H1 (cell line): ENCODE measurements at regions not wholly inside any gene's neighbourhood (a gene's known extent, or its start where the extent isn't known, plus 50 kb on each side); places are given as distances from the start of the nearest gene placed in this dataset.

ENCODE experiments used
- GABPA ChIP-seq: IDR thresholded peaks from 2 replicates; pipeline ENCODE4 v1.6.1; 2011; ENCODE audit warnings: mild to moderate bottlenecking, low read length, moderate library complexity, borderline replicate concordance; ENCODE audit not compliant: insufficient read depth
- POU5F1 ChIP-seq: IDR thresholded peaks from 2 replicates; pipeline ENCODE4 v1.6.1; 2011; ENCODE audit warnings: low read depth, mild to moderate bottlenecking, low read length, moderate library complexity
- RBBP5 ChIP-seq: IDR thresholded peaks from 2 replicates; pipeline ENCODE4 v1.7.1; 2012; ENCODE audit warnings: low read depth, mild to moderate bottlenecking, inconsistent platforms, low read length, moderate library complexity, borderline replicate concordance
- RFX5 ChIP-seq: IDR thresholded peaks from 2 replicates; pipeline ENCODE4 v1.6.1; 2011; ENCODE audit warnings: low read depth, low read length, improper control_type of control experiment, borderline replicate concordance
- TF ChIP-seq, protein P1 (sequence below): fragments of 300-600 bp; sonication (generic); IDR thresholded peaks from 2 replicates; pipeline ENCODE4 v1.7.1; 2012; ENCODE audit warnings: low read length, moderate library complexity, mild to moderate bottlenecking, inconsistent platforms; ENCODE audit not compliant: insufficient replicate concordance

DNA sequence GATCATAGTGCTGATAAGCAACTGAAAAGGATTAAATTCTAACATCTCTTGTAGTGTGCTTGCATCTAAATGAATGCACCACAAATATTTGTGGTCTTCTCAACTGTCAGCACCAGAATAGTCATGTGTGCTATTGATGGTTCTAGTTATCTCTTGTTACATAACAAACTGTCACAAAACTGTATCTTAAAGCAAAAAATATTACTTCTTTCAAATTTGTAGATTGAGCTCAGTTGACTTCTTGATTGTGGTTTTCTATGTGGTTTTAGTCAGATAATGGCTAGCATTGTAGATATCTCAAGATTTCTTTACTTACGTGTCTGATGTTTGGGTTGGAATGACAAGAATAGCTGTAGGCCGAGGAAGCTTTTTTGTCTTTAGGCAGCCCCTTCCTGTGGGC is 431.3 kb downstream of the SLITRK6 start (continued):
- TF ChIP-seq, protein P1, sequence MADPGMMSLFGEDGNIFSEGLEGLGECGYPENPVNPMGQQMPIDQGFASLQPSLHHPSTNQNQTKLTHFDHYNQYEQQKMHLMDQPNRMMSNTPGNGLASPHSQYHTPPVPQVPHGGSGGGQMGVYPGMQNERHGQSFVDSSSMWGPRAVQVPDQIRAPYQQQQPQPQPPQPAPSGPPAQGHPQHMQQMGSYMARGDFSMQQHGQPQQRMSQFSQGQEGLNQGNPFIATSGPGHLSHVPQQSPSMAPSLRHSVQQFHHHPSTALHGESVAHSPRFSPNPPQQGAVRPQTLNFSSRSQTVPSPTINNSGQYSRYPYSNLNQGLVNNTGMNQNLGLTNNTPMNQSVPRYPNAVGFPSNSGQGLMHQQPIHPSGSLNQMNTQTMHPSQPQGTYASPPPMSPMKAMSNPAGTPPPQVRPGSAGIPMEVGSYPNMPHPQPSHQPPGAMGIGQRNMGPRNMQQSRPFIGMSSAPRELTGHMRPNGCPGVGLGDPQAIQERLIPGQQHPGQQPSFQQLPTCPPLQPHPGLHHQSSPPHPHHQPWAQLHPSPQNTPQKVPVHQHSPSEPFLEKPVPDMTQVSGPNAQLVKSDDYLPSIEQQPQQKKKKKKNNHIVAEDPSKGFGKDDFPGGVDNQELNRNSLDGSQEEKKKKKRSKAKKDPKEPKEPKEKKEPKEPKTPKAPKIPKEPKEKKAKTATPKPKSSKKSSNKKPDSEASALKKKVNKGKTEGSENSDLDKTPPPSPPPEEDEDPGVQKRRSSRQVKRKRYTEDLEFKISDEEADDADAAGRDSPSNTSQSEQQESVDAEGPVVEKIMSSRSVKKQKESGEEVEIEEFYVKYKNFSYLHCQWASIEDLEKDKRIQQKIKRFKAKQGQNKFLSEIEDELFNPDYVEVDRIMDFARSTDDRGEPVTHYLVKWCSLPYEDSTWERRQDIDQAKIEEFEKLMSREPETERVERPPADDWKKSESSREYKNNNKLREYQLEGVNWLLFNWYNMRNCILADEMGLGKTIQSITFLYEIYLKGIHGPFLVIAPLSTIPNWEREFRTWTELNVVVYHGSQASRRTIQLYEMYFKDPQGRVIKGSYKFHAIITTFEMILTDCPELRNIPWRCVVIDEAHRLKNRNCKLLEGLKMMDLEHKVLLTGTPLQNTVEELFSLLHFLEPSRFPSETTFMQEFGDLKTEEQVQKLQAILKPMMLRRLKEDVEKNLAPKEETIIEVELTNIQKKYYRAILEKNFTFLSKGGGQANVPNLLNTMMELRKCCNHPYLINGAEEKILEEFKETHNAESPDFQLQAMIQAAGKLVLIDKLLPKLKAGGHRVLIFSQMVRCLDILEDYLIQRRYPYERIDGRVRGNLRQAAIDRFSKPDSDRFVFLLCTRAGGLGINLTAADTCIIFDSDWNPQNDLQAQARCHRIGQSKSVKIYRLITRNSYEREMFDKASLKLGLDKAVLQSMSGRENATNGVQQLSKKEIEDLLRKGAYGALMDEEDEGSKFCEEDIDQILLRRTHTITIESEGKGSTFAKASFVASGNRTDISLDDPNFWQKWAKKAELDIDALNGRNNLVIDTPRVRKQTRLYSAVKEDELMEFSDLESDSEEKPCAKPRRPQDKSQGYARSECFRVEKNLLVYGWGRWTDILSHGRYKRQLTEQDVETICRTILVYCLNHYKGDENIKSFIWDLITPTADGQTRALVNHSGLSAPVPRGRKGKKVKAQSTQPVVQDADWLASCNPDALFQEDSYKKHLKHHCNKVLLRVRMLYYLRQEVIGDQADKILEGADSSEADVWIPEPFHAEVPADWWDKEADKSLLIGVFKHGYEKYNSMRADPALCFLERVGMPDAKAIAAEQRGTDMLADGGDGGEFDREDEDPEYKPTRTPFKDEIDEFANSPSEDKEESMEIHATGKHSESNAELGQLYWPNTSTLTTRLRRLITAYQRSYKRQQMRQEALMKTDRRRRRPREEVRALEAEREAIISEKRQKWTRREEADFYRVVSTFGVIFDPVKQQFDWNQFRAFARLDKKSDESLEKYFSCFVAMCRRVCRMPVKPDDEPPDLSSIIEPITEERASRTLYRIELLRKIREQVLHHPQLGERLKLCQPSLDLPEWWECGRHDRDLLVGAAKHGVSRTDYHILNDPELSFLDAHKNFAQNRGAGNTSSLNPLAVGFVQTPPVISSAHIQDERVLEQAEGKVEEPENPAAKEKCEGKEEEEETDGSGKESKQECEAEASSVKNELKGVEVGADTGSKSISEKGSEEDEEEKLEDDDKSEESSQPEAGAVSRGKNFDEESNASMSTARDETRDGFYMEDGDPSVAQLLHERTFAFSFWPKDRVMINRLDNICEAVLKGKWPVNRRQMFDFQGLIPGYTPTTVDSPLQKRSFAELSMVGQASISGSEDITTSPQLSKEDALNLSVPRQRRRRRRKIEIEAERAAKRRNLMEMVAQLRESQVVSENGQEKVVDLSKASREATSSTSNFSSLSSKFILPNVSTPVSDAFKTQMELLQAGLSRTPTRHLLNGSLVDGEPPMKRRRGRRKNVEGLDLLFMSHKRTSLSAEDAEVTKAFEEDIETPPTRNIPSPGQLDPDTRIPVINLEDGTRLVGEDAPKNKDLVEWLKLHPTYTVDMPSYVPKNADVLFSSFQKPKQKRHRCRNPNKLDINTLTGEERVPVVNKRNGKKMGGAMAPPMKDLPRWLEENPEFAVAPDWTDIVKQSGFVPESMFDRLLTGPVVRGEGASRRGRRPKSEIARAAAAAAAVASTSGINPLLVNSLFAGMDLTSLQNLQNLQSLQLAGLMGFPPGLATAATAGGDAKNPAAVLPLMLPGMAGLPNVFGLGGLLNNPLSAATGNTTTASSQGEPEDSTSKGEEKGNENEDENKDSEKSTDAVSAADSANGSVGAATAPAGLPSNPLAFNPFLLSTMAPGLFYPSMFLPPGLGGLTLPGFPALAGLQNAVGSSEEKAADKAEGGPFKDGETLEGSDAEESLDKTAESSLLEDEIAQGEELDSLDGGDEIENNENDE: no peak
- no peak for TF ChIP-seq RBBP5
- no peak for TF ChIP-seq GABPA
- TF ChIP-seq POU5F1: no peak
- TF ChIP-seq RFX5: no peak
